GM06990 (cell line): ENCODE measurements at regions not wholly inside any gene's neighbourhood (a gene's known extent, or its start where the extent isn't known, plus 50 kb on each side); places are given as distances from the start of the nearest gene placed in this dataset.

ENCODE experiments used
- DNase-seq: peaks from one replicate; pipeline ENCODE4 v3.0.0-alpha.2; 2011; ENCODE audit not compliant: insufficient read length; ENCODE audit errors: extremely low read depth
- H3K27me3 ChIP-seq: replicated peaks from 2 replicates; pipeline ENCODE4 v1.6.0; 2011; ENCODE audit warnings: low read length; ENCODE audit not compliant: control insufficient read depth, insufficient read depth
- H3K36me3 ChIP-seq: 2 replicates; pipeline ENCODE4 v1.5.1; 2011; ENCODE audit warnings: low read length; ENCODE audit not compliant: control insufficient read depth, insufficient read depth
- H3K4me3 ChIP-seq: replicated peaks from 2 replicates; pipeline ENCODE4 v1.5.1; 2011; ENCODE audit warnings: low read depth, mild to moderate bottlenecking, control low read depth, low read length
- TF ChIP-seq, protein P1 (sequence below): IDR thresholded peaks from 2 replicates; pipeline ENCODE4 v1.5.1; 2011; ENCODE audit warnings: low read length, control low read depth, mild to moderate bottlenecking, inconsistent platforms; ENCODE audit not compliant: insufficient read depth, poor library complexity, severe bottlenecking

- Histone ChIP-seq H3K4me3 (no peak overlapping the region), H3K36me3 (no peaks in the 10 kb centered on the region), H3K27me3 (no peaks in the 10 kb centered on the region)
- DNase-seq: no peak
- TF ChIP-seq, protein P1, sequence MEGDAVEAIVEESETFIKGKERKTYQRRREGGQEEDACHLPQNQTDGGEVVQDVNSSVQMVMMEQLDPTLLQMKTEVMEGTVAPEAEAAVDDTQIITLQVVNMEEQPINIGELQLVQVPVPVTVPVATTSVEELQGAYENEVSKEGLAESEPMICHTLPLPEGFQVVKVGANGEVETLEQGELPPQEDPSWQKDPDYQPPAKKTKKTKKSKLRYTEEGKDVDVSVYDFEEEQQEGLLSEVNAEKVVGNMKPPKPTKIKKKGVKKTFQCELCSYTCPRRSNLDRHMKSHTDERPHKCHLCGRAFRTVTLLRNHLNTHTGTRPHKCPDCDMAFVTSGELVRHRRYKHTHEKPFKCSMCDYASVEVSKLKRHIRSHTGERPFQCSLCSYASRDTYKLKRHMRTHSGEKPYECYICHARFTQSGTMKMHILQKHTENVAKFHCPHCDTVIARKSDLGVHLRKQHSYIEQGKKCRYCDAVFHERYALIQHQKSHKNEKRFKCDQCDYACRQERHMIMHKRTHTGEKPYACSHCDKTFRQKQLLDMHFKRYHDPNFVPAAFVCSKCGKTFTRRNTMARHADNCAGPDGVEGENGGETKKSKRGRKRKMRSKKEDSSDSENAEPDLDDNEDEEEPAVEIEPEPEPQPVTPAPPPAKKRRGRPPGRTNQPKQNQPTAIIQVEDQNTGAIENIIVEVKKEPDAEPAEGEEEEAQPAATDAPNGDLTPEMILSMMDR: no peak
Observed at GRCh38 chr11:128407962-128408361, 179.4 kb downstream of the ETS1 start.

- no peaks in the 10 kb centered on the region for H3K36me3 ChIP-seq
- H3K27me3 ChIP-seq: no peaks in the 10 kb centered on the region
- H3K4me3 ChIP-seq: no peak overlapping the region
- TF ChIP-seq, protein P1: no peak
- DNase-seq: no peak
Observed at GRCh38 chr11:128405714-128406662, 181.4 kb downstream of the ETS1 start.

DNA sequence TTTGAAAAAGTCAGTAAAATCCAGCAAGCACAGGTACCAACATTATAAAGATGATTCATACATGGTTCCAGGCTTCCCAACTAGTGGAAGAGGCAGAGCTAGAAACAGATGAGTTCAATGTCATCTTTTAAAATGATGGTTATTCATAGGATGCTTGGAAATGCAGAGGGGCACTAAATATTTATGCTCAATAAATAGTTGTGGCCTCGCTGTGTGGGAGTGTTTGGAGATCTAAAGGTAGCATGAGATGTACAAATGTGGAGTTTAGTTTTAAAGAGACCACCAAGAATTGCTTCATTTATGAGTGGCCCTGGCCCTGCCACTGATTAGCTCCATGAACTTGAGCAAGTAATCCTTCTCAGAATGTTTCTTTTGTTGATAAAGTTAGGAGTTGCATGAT is 182.2 kb downstream of the ETS1 start:
- Histone ChIP-seq H3K36me3 (no peaks in the 10 kb centered on the region), H3K27me3 (no peaks in the 10 kb centered on the region), H3K4me3 (no peak overlapping the region)
- no peak for DNase-seq
- TF ChIP-seq, protein P1: no peak

DNA sequence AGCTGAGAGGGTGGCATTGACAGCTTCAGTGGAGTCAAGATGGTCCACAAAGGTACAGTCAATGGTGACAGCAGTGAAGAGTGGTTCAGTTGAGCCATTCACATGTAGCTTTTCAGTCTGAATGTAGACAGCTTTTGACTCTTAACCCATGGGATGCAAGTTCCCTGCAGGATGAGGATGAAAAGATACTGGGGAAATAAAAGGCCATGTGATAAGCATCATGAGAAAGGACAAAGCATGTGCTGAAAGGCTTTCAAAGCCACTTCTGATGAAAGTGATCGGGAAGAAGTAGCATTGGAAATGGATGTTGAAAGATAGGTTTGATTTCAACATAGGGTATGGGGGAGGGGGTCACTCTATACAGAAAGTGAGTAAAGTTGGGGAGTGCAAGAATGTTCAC is 182.9 kb downstream of the ETS1 start:
- DNase-seq: no peak
- Histone ChIP-seq H3K27me3 (no peaks in the 10 kb centered on the region), H3K36me3 (no peaks in the 10 kb centered on the region), H3K4me3 (no peak overlapping the region)
- TF ChIP-seq, protein P1: no peak

DNA sequence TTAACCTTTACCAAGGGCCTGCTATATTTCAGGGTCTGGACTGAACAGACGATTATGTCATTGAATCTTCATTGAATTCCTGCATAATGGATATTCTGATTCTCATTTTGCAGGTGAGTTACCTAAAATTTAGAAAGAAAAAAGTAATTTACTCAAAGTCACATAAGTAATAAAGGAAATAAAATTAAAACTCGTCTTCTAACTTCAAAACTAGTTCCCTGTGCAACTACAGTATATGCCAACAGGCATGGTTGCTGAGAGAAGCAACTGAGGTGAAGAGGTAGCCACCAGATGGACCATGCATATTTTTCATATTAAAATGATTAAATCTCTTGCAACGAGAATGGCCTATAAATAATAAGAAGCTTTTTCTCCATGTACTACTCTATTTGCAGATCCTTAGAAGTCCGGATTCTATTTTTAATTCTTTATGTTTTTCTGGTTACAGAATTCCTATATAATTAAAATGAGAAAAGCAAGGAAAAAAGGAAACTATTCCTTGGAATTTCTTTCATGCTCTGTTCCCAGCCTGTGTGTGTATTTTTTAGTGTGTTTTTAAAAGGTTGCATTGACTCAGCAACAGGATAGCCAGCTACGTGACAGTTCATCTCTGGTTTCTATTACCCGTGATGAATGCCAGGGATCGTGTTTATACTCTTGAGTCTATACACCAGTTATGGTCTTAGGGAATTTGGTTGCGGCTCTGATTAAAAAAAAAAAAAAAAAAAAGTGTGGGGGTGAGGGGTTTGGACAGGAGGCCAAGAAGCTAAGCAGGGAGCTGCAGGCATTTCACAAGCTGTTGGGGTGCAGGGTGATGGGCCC is 186.8 kb downstream of the ETS1 start:
- TF ChIP-seq, protein P1: no peak
- H3K27me3 ChIP-seq: no peaks in the 10 kb centered on the region
- H3K36me3 ChIP-seq: no peaks in the 10 kb centered on the region
- no peak for DNase-seq
- H3K4me3 ChIP-seq: no peak overlapping the region
